AG04450 (cell line): ENCODE measurements at regions not wholly inside any gene's neighbourhood (a gene's known extent, or its start where the extent isn't known, plus 50 kb on each side); places are given as distances from the start of the nearest gene placed in this dataset.
"Not testable (repeated sequence)": the region's sequence is repeated elsewhere in the genome, so short reads cannot be mapped to it uniquely, and the experiment has no call there.

Source experiments
- CTCF ChIA-PET: fragments of 300-600, 350-600 bp; formaldehyde crosslinking; extraction: SDS; loops from one replicate; lab custom pipeline; 2022; ENCODE audit warnings: antibody characterized with exemption, inconsistent platforms; lab: Charles Lee
- POLR2A ChIA-PET: fragments of 350-600 bp; formaldehyde crosslinking; extraction: SDS; loops from one replicate; lab custom pipeline; 2021; ENCODE audit warnings: antibody characterized with exemption, inconsistent platforms; lab: Yijun Ruan, JAX
- DNase-seq: peaks from one replicate; pipeline ENCODE4 v3.0.0-alpha.2; 2011; ENCODE audit warnings: low read depth, low spot score
- H3K27ac ChIP-seq: one replicate; pipeline ENCODE4 v1.5.1; 2012; ENCODE audit warnings: low read depth, low read length, control low read depth
- H3K27me3 ChIP-seq: one replicate; pipeline ENCODE4 v1.6.0; 2012; ENCODE audit warnings: low read length; ENCODE audit not compliant: control insufficient read depth, insufficient read depth
- H3K4me3 ChIP-seq: 2 replicates; pipeline ENCODE4 v1.5.1; 2011; ENCODE audit warnings: mild to moderate bottlenecking, low read depth, low read length, control low read depth
- H3K9me3 ChIP-seq: 2 replicates; pipeline ENCODE4 v1.5.1; 2012; ENCODE audit warnings: low read length; ENCODE audit not compliant: control insufficient read depth, insufficient read depth
- CTCF ChIP-seq: IDR thresholded peaks from 2 replicates; pipeline ENCODE4 v1.5.1; 2011; ENCODE audit warnings: low read depth, low read length, control low read depth, inconsistent platforms

- DNase-seq: no peak
- TF ChIP-seq CTCF: no peak
- Histone ChIP-seq H3K4me3 (no peak overlapping the region), H3K9me3 (no peaks in the 10 kb centered on the region; the same call in 1 of the 2 replicates), H3K27me3 (no peaks in the 10 kb centered on the region), H3K27ac (no peak overlapping the region)
- ChIA-PET POLR2A (no interaction called here), CTCF (no interaction called here)
Observed at GRCh38 chrX:51257490-51257889, 75.1 kb upstream of the NUDT10 start.

- DNase-seq, H3K9me3 ChIP-seq, H3K27me3 ChIP-seq, H3K27ac ChIP-seq, CTCF ChIA-PET, H3K4me3 ChIP-seq, POLR2A ChIA-PET: not testable (repeated sequence)
Observed at GRCh38 chrX:51262271-51262670, 70.4 kb upstream of the NUDT10 start.

GRCh38 chrX:51272638-51273037 is 60.0 kb upstream of the NUDT10 start:
- no peak for DNase-seq
- ChIA-PET POLR2A (no interaction called here), CTCF (no interaction called here)
- Histone ChIP-seq H3K9me3 (no peaks in the 10 kb centered on the region), H3K27ac (no peak overlapping the region), H3K4me3 (no peak overlapping the region), H3K27me3 (no peaks in the 10 kb centered on the region)
- TF ChIP-seq CTCF: no peak

DNA sequence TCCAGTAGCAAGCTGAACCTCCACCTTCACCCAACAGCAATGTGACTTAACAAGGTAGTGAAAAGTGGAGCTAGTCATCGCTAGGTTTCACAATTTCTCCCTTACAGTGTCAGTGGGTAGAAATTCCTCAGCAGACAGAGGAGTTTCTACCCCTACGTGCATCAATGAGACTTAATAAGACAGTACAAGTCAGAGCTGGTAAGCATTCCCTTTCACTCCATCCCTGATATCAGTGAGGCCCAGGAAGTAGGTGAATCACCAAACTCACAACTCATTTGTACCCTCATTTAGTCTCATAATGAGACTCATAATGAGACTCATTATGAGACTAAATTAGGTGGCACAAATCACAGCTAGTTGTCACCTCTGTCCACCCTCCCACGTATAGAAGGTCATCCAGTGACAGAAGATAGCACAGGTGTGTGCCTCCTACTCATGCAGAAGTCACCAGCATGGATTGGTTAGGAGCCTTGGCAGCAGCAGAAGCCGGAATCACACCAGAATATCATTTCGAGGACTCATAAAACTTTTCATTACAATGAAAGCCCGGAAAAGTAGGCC is 50.8 kb upstream of the NUDT10 start:
- ChIA-PET CTCF (no interaction called here), POLR2A (no interaction called here)
- Histone ChIP-seq H3K9me3 (peaks cover 3% of the 10 kb centered on the region; the same call in 1 of the 2 replicates), H3K4me3 (no peak overlapping the region), H3K27me3 (no peaks in the 10 kb centered on the region), H3K27ac (no peak overlapping the region)
- no peak for TF ChIP-seq CTCF
- DNase-seq: no peak
